Nephron (organoid): ENCODE measurements at regions not wholly inside any gene's neighbourhood (a gene's known extent, or its start where the extent isn't known, plus 50 kb on each side); places are given as distances from the start of the nearest gene placed in this dataset.

Experiments
- H3K27ac Mint-ChIP-seq, 3 experiments: 2 replicates each; pipeline ENCODE4 v1.8.0; 2020; ENCODE audit warnings: mixed read lengths in 3 of 3, mild to moderate bottlenecking in 2 of 3, moderate library complexity in 1 of 3
- H3K27me3 Mint-ChIP-seq: 2 replicates; pipeline ENCODE4 v1.8.0; 2021; ENCODE audit warnings: low read depth, mild to moderate bottlenecking, moderate library complexity, mixed read lengths
- H3K36me3 Mint-ChIP-seq: 2 replicates; pipeline ENCODE4 v1.8.0; 2020; ENCODE audit warnings: low read depth, mixed read lengths
- H3K4me1 Mint-ChIP-seq: 2 replicates; pipeline ENCODE4 v1.8.0; 2020; ENCODE audit warnings: mixed read lengths
- H3K4me3 Mint-ChIP-seq, 3 experiments: 2 replicates each; pipeline ENCODE4 v1.8.0; 2020; ENCODE audit warnings: mild to moderate bottlenecking in 3 of 3, mixed read lengths in 3 of 3, moderate library complexity in 2 of 3
- H3K9me3 Mint-ChIP-seq: 2 replicates; pipeline ENCODE4 v1.8.0; 2020; ENCODE audit warnings: mixed read lengths
- TF ChIP-seq, protein P1 (sequence below), 3 experiments: fragments of 200-600 bp; sonication (generic); IDR thresholded peaks; one replicate each; pipeline ENCODE4 v1.5.0; 2021; ENCODE audit warnings: antibody characterized with exemption in 3 of 3; ENCODE audit not compliant: unreplicated experiment in 3 of 3

DNA sequence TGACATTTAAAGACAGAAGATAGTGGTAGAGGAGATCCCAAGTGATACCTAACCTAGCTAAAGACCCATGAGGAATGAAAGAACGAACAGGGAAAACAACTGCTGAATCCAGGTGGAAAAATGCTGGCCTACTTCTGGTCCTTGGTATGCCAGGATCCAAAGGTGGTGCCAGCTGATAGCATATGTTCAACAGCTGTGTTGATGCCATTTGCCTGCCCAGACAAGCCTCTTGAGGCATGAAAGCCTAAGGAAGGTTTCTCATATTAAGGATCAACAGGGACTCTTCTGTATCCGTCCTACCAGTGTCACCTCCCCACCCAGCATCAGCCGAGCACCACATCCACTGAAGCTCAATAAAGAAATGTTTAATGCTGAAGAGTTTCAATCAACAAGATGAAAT lies 225.7 kb upstream of the DMRT1 start:
- H3K4me1 Mint-ChIP-seq = peaks cover 36% of the 10 kb centered on the region
- no peaks in the 10 kb centered on the region for H3K27me3 Mint-ChIP-seq
- no peak overlapping the region for H3K4me3 Mint-ChIP-seq
- TF ChIP-seq, protein P1, sequence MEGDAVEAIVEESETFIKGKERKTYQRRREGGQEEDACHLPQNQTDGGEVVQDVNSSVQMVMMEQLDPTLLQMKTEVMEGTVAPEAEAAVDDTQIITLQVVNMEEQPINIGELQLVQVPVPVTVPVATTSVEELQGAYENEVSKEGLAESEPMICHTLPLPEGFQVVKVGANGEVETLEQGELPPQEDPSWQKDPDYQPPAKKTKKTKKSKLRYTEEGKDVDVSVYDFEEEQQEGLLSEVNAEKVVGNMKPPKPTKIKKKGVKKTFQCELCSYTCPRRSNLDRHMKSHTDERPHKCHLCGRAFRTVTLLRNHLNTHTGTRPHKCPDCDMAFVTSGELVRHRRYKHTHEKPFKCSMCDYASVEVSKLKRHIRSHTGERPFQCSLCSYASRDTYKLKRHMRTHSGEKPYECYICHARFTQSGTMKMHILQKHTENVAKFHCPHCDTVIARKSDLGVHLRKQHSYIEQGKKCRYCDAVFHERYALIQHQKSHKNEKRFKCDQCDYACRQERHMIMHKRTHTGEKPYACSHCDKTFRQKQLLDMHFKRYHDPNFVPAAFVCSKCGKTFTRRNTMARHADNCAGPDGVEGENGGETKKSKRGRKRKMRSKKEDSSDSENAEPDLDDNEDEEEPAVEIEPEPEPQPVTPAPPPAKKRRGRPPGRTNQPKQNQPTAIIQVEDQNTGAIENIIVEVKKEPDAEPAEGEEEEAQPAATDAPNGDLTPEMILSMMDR (IDR thresholded peaks at IDR 0.05; ENCODE audit: unreplicated experiment in 3 of 3) = no peak
- no peaks in the 10 kb centered on the region for H3K9me3 Mint-ChIP-seq
- no peaks in the 10 kb centered on the region for H3K36me3 Mint-ChIP-seq
- H3K27ac Mint-ChIP-seq = no peak overlapping the region

GRCh38 chr9:616694-617093 lies 224.8 kb upstream of the DMRT1 start:
- H3K36me3 Mint-ChIP-seq = no peaks in the 10 kb centered on the region
- TF ChIP-seq, protein P1 (IDR thresholded peaks at IDR 0.05; ENCODE audit: unreplicated experiment in 3 of 3) = no peak
- peaks cover 40% of the 10 kb centered on the region for H3K4me1 Mint-ChIP-seq
- peaks cover 2% of the 10 kb centered on the region for H3K27me3 Mint-ChIP-seq
- H3K9me3 Mint-ChIP-seq = no peaks in the 10 kb centered on the region
- no peak overlapping the region for H3K4me3 Mint-ChIP-seq
- H3K27ac Mint-ChIP-seq = no peak overlapping the region

DNA sequence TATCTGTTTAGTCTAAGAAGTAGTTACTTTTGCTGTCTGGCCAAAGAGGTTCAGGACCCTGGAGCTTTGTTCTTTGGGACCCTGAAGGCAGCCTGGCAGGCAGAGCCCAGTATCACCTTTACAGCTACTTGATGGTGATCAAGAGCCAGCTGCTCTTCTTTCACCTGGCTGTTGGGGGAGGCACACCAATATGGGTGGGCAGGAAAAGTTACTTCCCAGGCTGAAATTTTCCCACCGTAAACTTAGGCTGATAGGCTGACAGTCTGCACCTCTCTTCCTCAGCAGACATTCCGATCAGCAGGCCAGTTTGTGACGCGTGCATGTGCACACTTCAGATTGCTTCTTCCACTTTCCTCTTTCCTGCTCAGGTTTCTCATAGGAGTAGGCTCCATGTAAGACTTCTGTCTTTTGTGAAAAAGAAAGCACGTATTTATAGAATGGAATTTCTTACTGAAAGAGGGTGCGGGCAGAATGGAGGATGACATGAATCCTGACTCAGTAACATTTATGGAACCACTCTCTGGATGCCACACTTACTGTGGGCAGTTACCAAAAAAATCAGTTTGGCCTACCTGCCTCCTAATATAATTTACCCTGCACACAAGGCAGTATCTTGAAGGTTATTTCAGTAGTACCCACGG lies 223.9 kb upstream of the DMRT1 start:
- H3K27me3 Mint-ChIP-seq = peaks cover 4% of the 10 kb centered on the region
- H3K4me3 Mint-ChIP-seq = no peak overlapping the region
- TF ChIP-seq, protein P1 (IDR thresholded peaks at IDR 0.05; ENCODE audit: unreplicated experiment in 3 of 3) = no peak
- H3K9me3 Mint-ChIP-seq = no peaks in the 10 kb centered on the region
- no peaks in the 10 kb centered on the region for H3K36me3 Mint-ChIP-seq
- peaks cover 40% of the 10 kb centered on the region for H3K4me1 Mint-ChIP-seq
- no peak overlapping the region for H3K27ac Mint-ChIP-seq

- Mint-ChIP-seq H3K4me1 (peaks cover 40% of the 10 kb centered on the region), H3K36me3 (no peaks in the 10 kb centered on the region), H3K4me3 (no peak overlapping the region), H3K27me3 (peaks cover 4% of the 10 kb centered on the region), H3K27ac (no peak overlapping the region), H3K9me3 (no peaks in the 10 kb centered on the region)
- TF ChIP-seq, protein P1 (IDR thresholded peaks at IDR 0.05; ENCODE audit: unreplicated experiment in 3 of 3) = no peak
Measured at GRCh38 chr9:618478-618877, 223.0 kb upstream of the DMRT1 start.

DNA sequence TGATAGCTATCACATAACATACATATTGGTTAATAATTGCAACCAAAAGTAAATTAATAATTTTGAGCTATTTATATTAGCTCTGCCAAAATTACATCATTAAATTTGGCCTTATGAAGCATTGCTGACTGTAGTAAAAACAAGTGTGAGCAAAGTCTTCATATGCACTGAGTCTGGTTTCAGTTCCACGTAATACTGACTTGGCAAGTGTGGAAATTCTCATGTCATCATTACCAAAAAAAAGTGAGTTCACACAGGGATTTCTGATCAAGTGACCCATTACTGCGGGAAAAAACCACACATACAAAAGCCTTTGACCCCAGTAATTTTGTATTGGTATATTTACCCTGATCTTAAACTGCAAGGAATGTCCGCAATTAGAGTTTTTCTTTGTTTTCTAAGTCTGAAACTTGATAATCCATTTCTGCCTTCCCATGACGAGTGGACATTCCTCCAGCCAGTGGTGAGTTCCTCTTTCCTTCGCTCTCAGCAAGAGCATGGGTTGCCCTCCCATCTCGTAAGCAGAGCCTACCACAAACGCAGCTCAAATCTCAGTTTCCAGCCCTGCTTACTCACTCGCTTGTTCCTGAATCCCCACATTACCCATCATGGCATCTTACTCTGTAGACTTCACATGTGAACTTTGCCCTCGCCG lies 220.2 kb upstream of the DMRT1 start:
- TF ChIP-seq, protein P1 (IDR thresholded peaks at IDR 0.05; ENCODE audit: unreplicated experiment in 3 of 3) = no peak
- Mint-ChIP-seq H3K9me3 (no peaks in the 10 kb centered on the region), H3K4me1 (peaks cover 36% of the 10 kb centered on the region), H3K27me3 (peaks cover 4% of the 10 kb centered on the region), H3K36me3 (no peaks in the 10 kb centered on the region), H3K4me3 (no peak overlapping the region), H3K27ac (no peak overlapping the region)
